Activated naive CD8-positive, alpha-beta T cell (primary cell): ENCODE measurements at regions not wholly inside any gene's neighbourhood (a gene's known extent, or its start where the extent isn't known, plus 50 kb on each side); places are given as distances from the start of the nearest gene placed in this dataset.

Experiments used
- H3K27ac Mint-ChIP-seq: one replicate; pipeline ENCODE4 v1.8.0; 2021; ENCODE audit warnings: mixed read lengths
- H3K27me3 Mint-ChIP-seq: one replicate; pipeline ENCODE4 v1.8.0; 2021; ENCODE audit warnings: mixed read lengths
- H3K36me3 Mint-ChIP-seq: one replicate; pipeline ENCODE4 v1.8.0; 2021; ENCODE audit warnings: mixed read lengths
- H3K4me1 Mint-ChIP-seq: one replicate; pipeline ENCODE4 v1.8.0; 2021; ENCODE audit warnings: low read depth, mixed read lengths
- H3K4me3 Mint-ChIP-seq: one replicate; pipeline ENCODE4 v1.8.0; 2021; ENCODE audit warnings: mild to moderate bottlenecking, mixed read lengths
- H3K9me3 Mint-ChIP-seq: one replicate; pipeline ENCODE4 v1.8.0; 2021; ENCODE audit warnings: low read depth, mixed read lengths

GRCh38 chr17:34174496-34174895 is 80.6 kb upstream of the CCL2 start:
- peaks cover 7% of the 10 kb centered on the region for H3K27me3 Mint-ChIP-seq
- no peaks in the 10 kb centered on the region for H3K9me3 Mint-ChIP-seq
- no peaks in the 10 kb centered on the region for H3K36me3 Mint-ChIP-seq
- no peak overlapping the region for H3K4me3 Mint-ChIP-seq
- H3K4me1 Mint-ChIP-seq = peaks cover 4% of the 10 kb centered on the region
- no peak overlapping the region for H3K27ac Mint-ChIP-seq

GRCh38 chr17:34176440-34176839 is 78.6 kb upstream of the CCL2 start:
- H3K27ac Mint-ChIP-seq = no peak overlapping the region
- no peaks in the 10 kb centered on the region for H3K36me3 Mint-ChIP-seq
- peaks cover 9% of the 10 kb centered on the region for H3K27me3 Mint-ChIP-seq
- no peak overlapping the region for H3K4me3 Mint-ChIP-seq
- H3K4me1 Mint-ChIP-seq = peaks cover 2% of the 10 kb centered on the region
- H3K9me3 Mint-ChIP-seq = no peaks in the 10 kb centered on the region

- H3K27me3 Mint-ChIP-seq = peaks cover 9% of the 10 kb centered on the region
- no peak overlapping the region for H3K27ac Mint-ChIP-seq
- H3K9me3 Mint-ChIP-seq = no peaks in the 10 kb centered on the region
- H3K36me3 Mint-ChIP-seq = no peaks in the 10 kb centered on the region
- no peaks in the 10 kb centered on the region for H3K4me1 Mint-ChIP-seq
- no peak overlapping the region for H3K4me3 Mint-ChIP-seq
These were observed 77.4 kb upstream of the CCL2 start for GRCh38 chr17:34177642-34178041.

DNA sequence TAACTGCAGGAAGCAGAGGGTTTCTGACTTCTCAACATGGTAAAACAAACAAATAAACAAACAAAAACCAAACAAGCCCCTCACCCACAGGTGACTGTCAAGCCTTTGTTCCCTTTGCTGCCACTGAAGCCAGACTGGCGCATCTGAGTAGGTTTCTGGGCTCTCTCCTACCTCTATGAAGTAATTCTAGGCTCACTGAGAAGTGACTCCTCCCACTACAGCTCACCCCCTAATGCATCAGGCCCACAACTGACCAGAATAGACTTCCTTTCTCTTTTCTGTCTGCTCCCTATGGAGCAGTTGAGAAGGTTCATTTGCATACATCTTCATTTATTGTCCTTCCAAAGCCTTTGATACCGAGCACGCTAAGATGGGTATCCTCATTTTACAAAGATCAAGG is 77.0 kb upstream of the CCL2 start:
- peaks cover 9% of the 10 kb centered on the region for H3K27me3 Mint-ChIP-seq
- H3K27ac Mint-ChIP-seq = no peak overlapping the region
- no peaks in the 10 kb centered on the region for H3K4me1 Mint-ChIP-seq

DNA sequence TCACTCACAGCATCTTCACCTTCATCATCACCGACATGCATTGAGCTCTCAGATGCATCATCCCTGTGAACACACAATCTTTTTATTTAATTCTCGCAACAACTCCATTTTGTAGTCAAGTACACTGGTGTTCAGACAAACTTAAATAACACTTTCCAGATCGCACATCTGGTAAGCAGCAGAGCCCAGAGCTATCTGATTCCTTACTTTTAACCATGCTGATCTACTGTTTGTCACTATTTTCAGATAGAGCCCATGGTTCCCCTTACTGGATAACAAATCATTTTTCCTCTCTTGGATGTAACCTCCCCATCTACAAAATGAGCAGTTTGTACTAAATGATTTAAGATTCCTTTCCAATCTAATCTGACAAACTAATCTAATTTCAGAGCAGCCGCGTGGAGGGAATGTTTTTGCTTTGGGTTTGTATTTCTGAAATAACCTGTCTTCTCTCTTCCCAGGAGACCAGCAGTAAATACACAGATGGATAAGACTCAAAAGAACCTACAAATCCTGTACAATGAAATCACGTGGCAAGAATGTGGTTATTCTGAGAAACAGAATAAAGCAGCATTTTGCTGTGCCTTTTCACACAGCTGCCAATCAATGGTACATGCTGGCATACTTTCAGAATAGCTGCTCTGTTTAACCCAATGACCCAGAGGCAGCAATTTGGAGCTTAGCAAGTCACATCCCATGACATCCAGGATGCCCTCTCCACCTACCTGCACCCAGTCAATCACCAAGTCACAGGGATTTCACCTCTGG is 72.9 kb upstream of the CCL2 start:
- no peaks in the 10 kb centered on the region for H3K4me1 Mint-ChIP-seq
- H3K9me3 Mint-ChIP-seq = no peaks in the 10 kb centered on the region
- peaks cover 3% of the 10 kb centered on the region for H3K27me3 Mint-ChIP-seq
- no peak overlapping the region for H3K4me3 Mint-ChIP-seq
- no peaks in the 10 kb centered on the region for H3K36me3 Mint-ChIP-seq
- H3K27ac Mint-ChIP-seq = no peak overlapping the region

More for the DNA sequence above, 77.0 kb upstream of the CCL2 start:
- Mint-ChIP-seq H3K9me3 (no peaks in the 10 kb centered on the region), H3K36me3 (no peaks in the 10 kb centered on the region), H3K4me3 (no peak overlapping the region)

GRCh38 chr17:34195987-34196386 is 59.1 kb upstream of the CCL2 start:
- no peak overlapping the region for H3K4me3 Mint-ChIP-seq
- H3K27ac Mint-ChIP-seq = no peak overlapping the region
- H3K27me3 Mint-ChIP-seq = peaks cover 6% of the 10 kb centered on the region
- H3K36me3 Mint-ChIP-seq = no peaks in the 10 kb centered on the region
- no peaks in the 10 kb centered on the region for H3K9me3 Mint-ChIP-seq
- peaks cover 4% of the 10 kb centered on the region for H3K4me1 Mint-ChIP-seq

GRCh38 chr17:34198519-34198918 is 56.6 kb upstream of the CCL2 start:
- H3K4me3 Mint-ChIP-seq = no peak overlapping the region
- H3K27me3 Mint-ChIP-seq = peaks cover 5% of the 10 kb centered on the region
- peaks cover 8% of the 10 kb centered on the region for H3K4me1 Mint-ChIP-seq
- H3K27ac Mint-ChIP-seq = no peak overlapping the region
- no peaks in the 10 kb centered on the region for H3K9me3 Mint-ChIP-seq
- no peaks in the 10 kb centered on the region for H3K36me3 Mint-ChIP-seq

DNA sequence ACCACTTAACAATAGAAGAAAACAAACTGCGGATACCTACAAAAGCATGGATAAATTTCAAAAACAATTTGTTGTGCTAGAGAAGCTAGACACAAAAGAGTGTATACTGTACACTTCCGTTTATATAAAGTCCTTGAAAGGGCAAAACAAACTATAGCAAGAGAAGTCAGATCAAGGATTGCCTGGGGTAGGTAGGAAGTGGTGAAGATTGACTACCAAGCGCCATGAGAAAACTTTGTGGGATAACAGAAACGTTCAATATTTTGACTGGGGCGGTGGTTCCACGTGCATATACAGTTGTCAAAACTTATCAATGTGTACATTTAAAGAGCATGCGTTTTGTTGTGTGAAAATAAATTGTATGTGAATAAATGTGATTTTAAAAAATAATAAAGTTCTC is 55.6 kb upstream of the CCL2 start:
- Mint-ChIP-seq H3K27me3 (peaks cover 5% of the 10 kb centered on the region), H3K4me1 (peaks cover 8% of the 10 kb centered on the region), H3K27ac (no peak overlapping the region), H3K9me3 (no peaks in the 10 kb centered on the region), H3K4me3 (no peak overlapping the region), H3K36me3 (no peaks in the 10 kb centered on the region)

DNA sequence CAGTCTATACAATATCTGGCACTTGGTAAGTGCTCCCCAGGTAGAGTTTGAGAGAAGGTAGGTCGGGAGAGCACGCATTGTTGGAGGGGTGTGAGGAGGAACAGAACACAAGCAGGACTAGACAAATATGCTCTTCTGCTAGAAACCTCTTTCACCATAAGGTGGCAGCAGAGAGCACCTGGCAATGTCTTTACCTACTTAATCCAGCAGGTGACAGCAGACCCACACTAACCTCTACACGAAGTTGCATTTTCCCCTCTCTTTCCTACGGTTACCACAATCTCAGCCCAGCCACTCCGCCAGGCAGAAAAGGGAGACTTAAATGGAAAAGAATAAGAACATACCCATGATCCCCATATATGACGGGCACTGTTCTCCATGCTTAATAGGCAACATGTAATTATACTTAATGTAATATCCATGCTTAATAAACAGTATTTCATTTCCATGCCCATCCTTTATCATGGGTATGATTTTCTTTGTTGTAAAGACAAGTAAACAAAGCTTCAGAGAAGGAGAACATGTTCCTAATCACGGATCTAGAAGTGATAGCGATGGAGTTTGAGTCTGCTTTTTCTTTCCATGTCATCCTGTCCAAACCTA is 55.1 kb upstream of the CCL2 start:
- H3K36me3 Mint-ChIP-seq = no peaks in the 10 kb centered on the region
- H3K27ac Mint-ChIP-seq = no peak overlapping the region
- H3K27me3 Mint-ChIP-seq = peaks cover 5% of the 10 kb centered on the region
- H3K9me3 Mint-ChIP-seq = no peaks in the 10 kb centered on the region
- peaks cover 8% of the 10 kb centered on the region for H3K4me1 Mint-ChIP-seq
- H3K4me3 Mint-ChIP-seq = no peak overlapping the region

GRCh38 chr17:34201225-34201624 is 53.9 kb upstream of the CCL2 start:
- Mint-ChIP-seq H3K9me3 (no peaks in the 10 kb centered on the region), H3K36me3 (no peaks in the 10 kb centered on the region), H3K27ac (no peak overlapping the region), H3K27me3 (peaks cover 4% of the 10 kb centered on the region), H3K4me1 (peaks cover 8% of the 10 kb centered on the region), H3K4me3 (no peak overlapping the region)

DNA sequence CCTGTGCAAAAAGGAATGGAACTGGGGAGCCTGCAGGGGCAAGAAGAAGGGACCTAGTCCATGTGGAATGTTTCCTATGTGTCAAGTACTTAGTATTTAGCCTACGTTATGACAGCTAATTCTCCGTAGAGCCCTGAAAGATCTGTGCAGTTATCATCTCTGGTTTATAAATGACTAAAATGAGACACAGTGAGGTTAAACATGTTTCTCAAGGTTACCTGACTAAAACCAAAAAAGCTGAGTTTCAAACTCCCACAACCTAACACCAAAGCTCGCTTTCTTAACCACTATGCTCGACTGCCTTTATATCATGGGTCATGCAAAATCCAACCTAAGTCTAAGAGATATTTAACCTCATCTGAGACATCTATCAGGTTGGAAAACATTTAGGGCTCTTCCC is 53.3 kb upstream of the CCL2 start:
- Mint-ChIP-seq H3K27ac (no peak overlapping the region), H3K4me1 (peaks cover 8% of the 10 kb centered on the region), H3K9me3 (no peaks in the 10 kb centered on the region), H3K36me3 (no peaks in the 10 kb centered on the region), H3K27me3 (no peaks in the 10 kb centered on the region), H3K4me3 (no peak overlapping the region)

- Mint-ChIP-seq H3K9me3 (no peaks in the 10 kb centered on the region), H3K27ac (no peak overlapping the region), H3K4me3 (no peak overlapping the region), H3K4me1 (peaks cover 8% of the 10 kb centered on the region), H3K27me3 (no peaks in the 10 kb centered on the region), H3K36me3 (no peaks in the 10 kb centered on the region)
These were observed 52.0 kb upstream of the CCL2 start for GRCh38 chr17:34203018-34203638.

DNA sequence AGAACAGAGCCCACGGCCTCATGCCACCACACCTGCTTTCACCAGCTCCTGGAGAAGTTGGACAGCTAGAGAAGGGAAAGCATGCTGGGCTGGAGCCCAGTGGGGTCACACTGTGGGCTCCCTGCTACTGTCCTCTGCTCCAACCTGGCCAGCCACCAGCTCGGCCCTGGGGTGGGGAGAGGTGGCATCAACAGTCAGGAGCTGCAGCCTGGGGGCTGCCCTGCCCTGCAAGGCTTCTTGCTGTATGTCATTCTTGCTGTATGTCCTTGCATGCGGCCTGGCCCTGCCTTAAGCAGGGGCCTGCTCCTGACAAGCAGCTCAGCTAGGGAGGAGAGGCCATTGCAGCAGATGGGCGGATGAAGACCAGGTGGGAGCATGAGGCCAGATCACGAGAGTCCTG is 50.7 kb upstream of the CCL2 start:
- Mint-ChIP-seq H3K4me1 (peaks cover 7% of the 10 kb centered on the region), H3K36me3 (no peaks in the 10 kb centered on the region), H3K27me3 (no peaks in the 10 kb centered on the region), H3K9me3 (no peaks in the 10 kb centered on the region), H3K4me3 (no peak overlapping the region), H3K27ac (no peak overlapping the region)
